H1 (cell line): ENCODE measurements at regions not wholly inside any gene's neighbourhood (a gene's known extent, or its start where the extent isn't known, plus 50 kb on each side); places are given as distances from the start of the nearest gene placed in this dataset.

Experiments used
- CEBPB ChIP-seq: IDR thresholded peaks from 2 replicates; pipeline ENCODE4 v1.6.1; 2012; ENCODE audit warnings: low read depth, low read length
- CHD2 ChIP-seq: IDR thresholded peaks from 2 replicates; pipeline ENCODE4 v1.6.1; 2012; ENCODE audit warnings: low read length, improper control_type of control experiment
- CREB1 ChIP-seq: IDR thresholded peaks from 2 replicates; pipeline ENCODE4 v1.6.1; 2012; ENCODE audit warnings: inconsistent platforms
- CTCF ChIP-seq, 3 experiments: IDR thresholded peaks; 1 replicate in 2 of 3; 2 replicates in 1 of 3; pipeline versions ENCODE4 v1.5.1 to v1.6.1; 2011; ENCODE audit warnings: low read length in 3 of 3, mild to moderate bottlenecking in 3 of 3, inconsistent platforms in 2 of 3, low read depth in 1 of 3, moderate library complexity in 1 of 3; ENCODE audit not compliant: insufficient read depth in 1 of 3; ENCODE audit errors: control extremely low read depth in 1 of 3
- EP300 ChIP-seq, 2 experiments: IDR thresholded peaks; 1 replicate in 1 of 2; 2 replicates in 1 of 2; pipeline ENCODE4 v1.6.1; 2011 to 2012; ENCODE audit warnings: low read depth in 2 of 2, low read length in 2 of 2, mild to moderate bottlenecking in 2 of 2, borderline replicate concordance in 1 of 2, inconsistent platforms in 1 of 2, moderate library complexity in 1 of 2
- GABPA ChIP-seq: IDR thresholded peaks from 2 replicates; pipeline ENCODE4 v1.6.1; 2011; ENCODE audit warnings: mild to moderate bottlenecking, low read length, moderate library complexity, borderline replicate concordance; ENCODE audit not compliant: insufficient read depth
- GTF2F1 ChIP-seq: IDR thresholded peaks from 2 replicates; pipeline ENCODE4 v1.6.1; 2012; ENCODE audit warnings: low read depth, low read length, improper control_type of control experiment, borderline replicate concordance
- POLR2A ChIP-seq, 2 experiments: IDR thresholded peaks; 1 replicate in 1 of 2; 2 replicates in 1 of 2; pipeline ENCODE4 v1.6.1; 2011; ENCODE audit warnings: low read depth in 2 of 2, low read length in 2 of 2, mild to moderate bottlenecking in 2 of 2; ENCODE audit errors: control extremely low read depth in 1 of 2
- RFX5 ChIP-seq: IDR thresholded peaks from 2 replicates; pipeline ENCODE4 v1.6.1; 2011; ENCODE audit warnings: low read depth, low read length, improper control_type of control experiment, borderline replicate concordance
- SIRT6 ChIP-seq: IDR thresholded peaks from one replicate; pipeline ENCODE4 v1.7.1; 2012; ENCODE audit warnings: low read length, inconsistent platforms
- SP2 ChIP-seq: IDR thresholded peaks from 2 replicates; pipeline ENCODE4 v1.6.1; 2012; ENCODE audit warnings: mild to moderate bottlenecking, low read length, inconsistent platforms
- ZNF274 ChIP-seq: IDR thresholded peaks from 2 replicates; pipeline ENCODE4 v1.7.0; 2012; ENCODE audit warnings: low read length, borderline replicate concordance; ENCODE audit errors: extremely low read depth

- TF ChIP-seq CREB1 (no peak), ZNF274 (no peak), CHD2 (no peak), GABPA (no peak), GTF2F1 (no peak), CEBPB (no peak), CTCF (IDR thresholded peaks at IDR 0.05; ENCODE audit: control extremely low read depth in 1 of 3, insufficient read depth in 1 of 3, low read depth in 1 of 3, low read length in 3 of 3) (no peak), SP2 (no peak), SIRT6 (no peak), RFX5 (no peak), POLR2A (IDR thresholded peaks at IDR 0.05; ENCODE audit: control extremely low read depth in 1 of 2, low read depth in 2 of 2, low read length in 2 of 2) (no peak), EP300 (IDR thresholded peaks at IDR 0.05; ENCODE audit: borderline replicate concordance in 1 of 2, low read depth in 2 of 2, low read length in 2 of 2) (no peak)
These were observed 193.8 kb downstream of the COL12A1 start for GRCh38 chr6:75012018-75012417.
